CD4-positive, alpha-beta memory T cell (primary cell): ENCODE measurements at regions not wholly inside any gene's neighbourhood (a gene's known extent, or its start where the extent isn't known, plus 50 kb on each side); places are given as distances from the start of the nearest gene placed in this dataset.

Source experiments
- CTCF ChIA-PET: fragments of 350-600 bp; sonication (Branson Sonifier 250); formaldehyde crosslinking; loops from one replicate; lab custom pipeline; 2021; ENCODE audit warnings: inconsistent platforms; ENCODE audit not compliant: partially characterized antibody; lab: Charles Lee
- POLR2A ChIA-PET: fragments of 350-600 bp; sonication (Branson Sonifier 250); formaldehyde crosslinking; loops from one replicate; lab custom pipeline; 2021; ENCODE audit not compliant: partially characterized antibody; lab: Charles Lee
- DNase-seq, 5 donors: peaks; one replicate each; pipeline versions ENCODE4 v3.0.0 to v3.0.0-alpha.2; 2020 to 2022; ENCODE audit warnings: mixed read lengths in 1 of 5
- H3K27ac ChIP-seq: one replicate; pipeline ENCODE4 v1.7.0; 2013; ENCODE audit warnings: low read depth, low read length
- H3K27me3 ChIP-seq: 2 replicates; pipeline ENCODE4 v1.7.0; 2013; ENCODE audit warnings: mild to moderate bottlenecking, low read length, moderate library complexity; ENCODE audit not compliant: insufficient read depth
- H3K36me3 ChIP-seq: 2 replicates; pipeline ENCODE4 v1.7.0; 2013; ENCODE audit warnings: mild to moderate bottlenecking, low read length, moderate library complexity; ENCODE audit not compliant: insufficient read depth
- H3K4me1 ChIP-seq: 2 replicates; pipeline ENCODE4 v1.7.0; 2013; ENCODE audit warnings: mild to moderate bottlenecking, low read length, moderate library complexity; ENCODE audit not compliant: insufficient read depth
- H3K4me3 ChIP-seq, 2 donors: one replicate each; pipeline ENCODE4 v1.7.0; 2013; ENCODE audit warnings: low read length in 2 of 2, mild to moderate bottlenecking in 1 of 2
- H3K9me3 ChIP-seq, 2 donors: one replicate each; pipeline ENCODE4 v1.7.0; 2013; ENCODE audit warnings: low read length in 2 of 2, control low read depth in 1 of 2; ENCODE audit not compliant: control insufficient read depth in 1 of 2
- H3K27ac Mint-ChIP-seq, 7 donors: one replicate each; pipeline ENCODE4 v1.8.0; 2020 to 2021; ENCODE audit warnings: mixed read lengths in 7 of 7, mild to moderate bottlenecking in 6 of 7, inconsistent platforms in 3 of 7, moderate library complexity in 3 of 7
- H3K27me3 Mint-ChIP-seq, 2 donors: one replicate each; pipeline ENCODE4 v1.8.0; 2020 to 2021; ENCODE audit warnings: mixed read lengths in 2 of 2
- H3K36me3 Mint-ChIP-seq, 2 donors: one replicate each; pipeline ENCODE4 v1.8.0; 2020 to 2021; ENCODE audit warnings: mixed read lengths in 2 of 2, inconsistent platforms in 1 of 2, mild to moderate bottlenecking in 1 of 2
- H3K4me1 Mint-ChIP-seq, 4 donors: one replicate each; pipeline ENCODE4 v1.8.0; 2020 to 2021; ENCODE audit warnings: mixed read lengths in 4 of 4, mild to moderate bottlenecking in 1 of 4
- H3K4me3 Mint-ChIP-seq, 8 donors: one replicate each; pipeline ENCODE4 v1.8.0; 2020 to 2021; ENCODE audit warnings: mixed read lengths in 8 of 8, mild to moderate bottlenecking in 7 of 8, moderate library complexity in 6 of 8, inconsistent platforms in 3 of 8
- H3K9me3 Mint-ChIP-seq, 8 donors: one replicate each; pipeline ENCODE4 v1.8.0; 2020 to 2021; ENCODE audit warnings: mixed read lengths in 8 of 8, mild to moderate bottlenecking in 5 of 8, inconsistent platforms in 3 of 8, moderate library complexity in 1 of 8
- intact Hi-C: fragments of 100-400 bp; cut with micrococcal nuclease; formaldehyde crosslinking; loops from one replicate; pipeline ENCODE4 v1.15.1; 2023

DNA sequence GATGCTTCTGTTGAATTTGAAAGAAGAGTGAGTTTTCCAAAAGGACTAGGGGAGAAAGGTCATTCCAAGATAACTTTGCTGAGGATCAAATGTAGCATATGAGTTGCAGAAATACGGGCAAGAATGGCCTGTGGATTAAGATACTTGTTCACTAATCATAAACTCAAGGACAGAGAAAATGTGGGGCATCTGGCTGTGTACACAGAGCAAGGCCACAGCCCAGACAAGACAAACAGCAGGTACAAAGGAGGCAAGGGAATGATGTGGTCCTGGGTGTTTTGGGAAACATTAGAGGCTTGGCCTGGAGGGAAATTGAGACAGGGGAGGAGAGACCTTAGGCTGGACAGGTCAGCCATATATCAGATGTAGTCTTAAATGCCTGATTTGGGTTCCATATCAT lies 254.8 kb downstream of the TTC32 start:
- no peak overlapping the region for H3K27ac Mint-ChIP-seq
- no peaks in the 10 kb centered on the region for H3K36me3 Mint-ChIP-seq
- H3K27ac ChIP-seq = no peak overlapping the region
- POLR2A ChIA-PET = no interaction called here
- no peaks in the 10 kb centered on the region for H3K27me3 ChIP-seq
- H3K4me3 ChIP-seq = no peak overlapping the region
- H3K4me1 ChIP-seq = no peaks in the 10 kb centered on the region
- CTCF ChIA-PET = no interaction called here
- no peak overlapping the region for H3K4me3 Mint-ChIP-seq
- intact Hi-C loops = no loop called here
- no peaks in the 10 kb centered on the region for H3K9me3 Mint-ChIP-seq
- H3K36me3 ChIP-seq = no peaks in the 10 kb centered on the region
- peaks cover 7 to 8% of the 10 kb centered on the region in 2 donors for H3K27me3 Mint-ChIP-seq
- no peaks in the 10 kb centered on the region for H3K9me3 ChIP-seq
- DNase-seq = no peak
- no peaks in the 10 kb centered on the region for H3K4me1 Mint-ChIP-seq

DNA sequence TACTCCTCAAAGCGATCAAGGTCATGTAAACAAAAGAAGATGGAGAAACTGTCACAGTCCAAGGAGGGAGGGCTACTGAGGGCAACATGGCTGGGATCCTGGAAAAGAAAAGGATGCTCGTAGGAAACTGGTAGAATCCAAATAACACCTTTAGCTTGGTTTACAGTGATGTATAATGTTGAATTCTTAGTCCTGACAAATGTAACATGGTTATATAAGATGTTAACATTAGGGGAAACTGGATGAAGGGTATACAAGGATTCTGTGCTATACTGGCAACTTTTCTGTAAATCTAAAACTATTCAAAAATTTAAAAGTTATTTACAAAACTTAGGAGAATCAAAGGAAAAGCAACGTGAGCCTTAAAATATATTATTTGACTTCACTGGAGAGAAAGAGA lies 257.0 kb downstream of the TTC32 start:
- no peak overlapping the region for H3K27ac ChIP-seq
- no peaks in the 10 kb centered on the region for H3K9me3 ChIP-seq
- no peaks in the 10 kb centered on the region for H3K4me1 ChIP-seq
- no peak overlapping the region for H3K4me3 Mint-ChIP-seq
- no peak overlapping the region for H3K27ac Mint-ChIP-seq
- ChIA-PET CTCF (no interaction called here), POLR2A (no interaction called here)
- no peaks in the 10 kb centered on the region for H3K9me3 Mint-ChIP-seq
- no peaks in the 10 kb centered on the region for H3K4me1 Mint-ChIP-seq
- intact Hi-C loops = no loop called here
- no peaks in the 10 kb centered on the region for H3K36me3 Mint-ChIP-seq
- DNase-seq = no peak
- H3K27me3 ChIP-seq = no peaks in the 10 kb centered on the region
- H3K27me3 Mint-ChIP-seq = peaks cover 4 to 7% of the 10 kb centered on the region in 2 donors
- H3K36me3 ChIP-seq = no peaks in the 10 kb centered on the region
- H3K4me3 ChIP-seq = no peak overlapping the region

DNA sequence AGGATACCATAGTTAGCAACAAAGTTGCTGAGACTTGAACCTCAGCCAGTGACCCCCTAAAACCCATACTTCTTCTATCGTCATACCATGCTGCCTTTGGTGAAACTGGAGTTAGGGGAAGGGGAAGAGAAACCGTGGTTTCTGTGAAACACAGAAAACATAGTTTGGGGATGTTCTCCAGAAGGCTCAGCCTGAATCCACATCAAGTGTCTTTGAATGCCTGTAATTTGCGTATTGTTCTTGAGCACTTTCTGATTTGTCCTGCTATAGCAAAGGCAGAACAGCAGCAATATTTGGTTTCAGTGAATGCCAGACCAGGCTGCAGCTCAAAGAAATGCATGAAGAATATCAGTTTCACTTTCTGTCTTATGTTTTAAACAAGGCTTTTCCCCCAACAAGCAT lies 258.7 kb downstream of the TTC32 start:
- DNase-seq = no peak
- Histone ChIP-seq H3K36me3 (no peaks in the 10 kb centered on the region), H3K4me3 (no peak overlapping the region), H3K9me3 (no peaks in the 10 kb centered on the region), H3K27ac (no peak overlapping the region), H3K4me1 (no peaks in the 10 kb centered on the region), H3K27me3 (no peaks in the 10 kb centered on the region)
- no peak overlapping the region for H3K4me3 Mint-ChIP-seq
- H3K27me3 Mint-ChIP-seq = peaks cover 0 to 3% of the 10 kb centered on the region in 2 donors
- CTCF ChIA-PET = no interaction called here
- H3K9me3 Mint-ChIP-seq = no peaks in the 10 kb centered on the region
- no peak overlapping the region for H3K27ac Mint-ChIP-seq
- no peaks in the 10 kb centered on the region for H3K36me3 Mint-ChIP-seq
- POLR2A ChIA-PET = no interaction called here
- intact Hi-C loops = no loop called here
- H3K4me1 Mint-ChIP-seq = no peaks in the 10 kb centered on the region

GRCh38 chr2:19642501-19642900 lies 259.3 kb downstream of the TTC32 start:
- Mint-ChIP-seq H3K9me3 (no peaks in the 10 kb centered on the region), H3K36me3 (no peaks in the 10 kb centered on the region)
- intact Hi-C loops = no loop called here

GRCh38 chr2:19635951-19636510 lies 265.8 kb downstream of the TTC32 start:
- POLR2A ChIA-PET = no interaction called here
- Histone ChIP-seq H3K27me3 (no peaks in the 10 kb centered on the region), H3K36me3 (no peaks in the 10 kb centered on the region), H3K9me3 (no peaks in the 10 kb centered on the region), H3K4me3 (no peak overlapping the region), H3K27ac (no peak overlapping the region), H3K4me1 (no peaks in the 10 kb centered on the region)
- Mint-ChIP-seq H3K4me1 (no peaks in the 10 kb centered on the region), H3K36me3 (no peaks in the 10 kb centered on the region), H3K27ac (no peak overlapping the region), H3K4me3 (no peak overlapping the region), H3K9me3 (peaks cover 0 to 3% (median 0%) of the 10 kb centered on the region in 8 donors), H3K27me3 (peaks cover 4 to 12% of the 10 kb centered on the region in 2 donors)
- CTCF ChIA-PET = no interaction called here
- no peak for DNase-seq
- intact Hi-C loops = no loop called here

More at GRCh38 chr2:19642501-19642900, 259.3 kb downstream of the TTC32 start:
- H3K36me3 ChIP-seq = no peaks in the 10 kb centered on the region
- Mint-ChIP-seq H3K4me3 (no peak overlapping the region), H3K27me3 (peaks cover 0 to 3% of the 10 kb centered on the region in 2 donors), H3K4me1 (no peaks in the 10 kb centered on the region), H3K27ac (no peak overlapping the region)
- H3K27me3 ChIP-seq = no peaks in the 10 kb centered on the region
- no peak overlapping the region for H3K4me3 ChIP-seq
- no peaks in the 10 kb centered on the region for H3K4me1 ChIP-seq
- DNase-seq = no peak
- ChIA-PET POLR2A (no interaction called here), CTCF (no interaction called here)
- no peaks in the 10 kb centered on the region for H3K9me3 ChIP-seq
- no peak overlapping the region for H3K27ac ChIP-seq

- intact Hi-C loops = no loop called here
- Histone ChIP-seq H3K4me1 (no peaks in the 10 kb centered on the region), H3K9me3 (no peaks in the 10 kb centered on the region), H3K4me3 (no peak overlapping the region), H3K27ac (no peak overlapping the region), H3K36me3 (no peaks in the 10 kb centered on the region), H3K27me3 (no peaks in the 10 kb centered on the region)
- Mint-ChIP-seq H3K36me3 (no peaks in the 10 kb centered on the region), H3K9me3 (peaks cover 0 to 9% (median 2%) of the 10 kb centered on the region in 8 donors), H3K27ac (no peak overlapping the region), H3K4me1 (no peaks in the 10 kb centered on the region), H3K4me3 (no peak overlapping the region), H3K27me3 (peaks cover 6 to 12% of the 10 kb centered on the region in 2 donors)
- CTCF ChIA-PET = no interaction called here
- POLR2A ChIA-PET = no interaction called here
- DNase-seq = no peak
These were observed 269.3 kb downstream of the TTC32 start for GRCh38 chr2:19632403-19632991.

GRCh38 chr2:19631871-19632270 lies 269.9 kb downstream of the TTC32 start:
- H3K36me3 ChIP-seq = no peaks in the 10 kb centered on the region
- H3K4me3 Mint-ChIP-seq = no peak overlapping the region
- H3K4me1 ChIP-seq = no peaks in the 10 kb centered on the region
- no peak overlapping the region for H3K4me3 ChIP-seq
- peaks cover 5 to 15% (median 7%) of the 10 kb centered on the region in 8 donors for H3K9me3 Mint-ChIP-seq
- POLR2A ChIA-PET = no interaction called here
- H3K9me3 ChIP-seq = no peaks in the 10 kb centered on the region
- H3K27ac Mint-ChIP-seq = no peak overlapping the region
- DNase-seq = no peak
- intact Hi-C loops = no loop called here
- no peaks in the 10 kb centered on the region for H3K27me3 ChIP-seq
- H3K4me1 Mint-ChIP-seq = no peaks in the 10 kb centered on the region
- H3K27me3 Mint-ChIP-seq = peaks cover 6 to 12% of the 10 kb centered on the region in 2 donors
- no peaks in the 10 kb centered on the region for H3K36me3 Mint-ChIP-seq
- no peak overlapping the region for H3K27ac ChIP-seq
- CTCF ChIA-PET = no interaction called here
